22Rv1 (cell line): ENCODE measurements at regions not wholly inside any gene's neighbourhood (a gene's known extent, or its start where the extent isn't known, plus 50 kb on each side); places are given as distances from the start of the nearest gene placed in this dataset.

Experiments used
- CTCF ChIP-seq: fragments of 450-650 bp; IDR thresholded peaks from 2 replicates; pipeline ENCODE4 v1.5.1; 2017; ENCODE audit warnings: mild to moderate bottlenecking
- ZFX ChIP-seq: fragments of 450-650 bp; IDR thresholded peaks from 2 replicates; pipeline ENCODE4 v1.6.1; 2017; ENCODE audit warnings: antibody characterized with exemption, borderline replicate concordance

- TF ChIP-seq CTCF (no peak), ZFX (no peak)
These were observed 58.1 kb upstream of the MAST4 start for GRCh38 chr5:66538126-66538525.
